Neutrophil (primary cell): ENCODE measurements at regions not wholly inside any gene's neighbourhood (a gene's known extent, or its start where the extent isn't known, plus 50 kb on each side); places are given as distances from the start of the nearest gene placed in this dataset.

Experiments used
- H3K27ac ChIP-seq: fragments of 200-600 bp; sonication (generic); 2 replicates; pipeline ENCODE4 v1.5.1; 2016; ENCODE audit warnings: mild to moderate bottlenecking, moderate library complexity
- H3K27me3 ChIP-seq: fragments of 200-600 bp; sonication (generic); 2 replicates; pipeline ENCODE4 v1.6.0; 2016; ENCODE audit warnings: mild to moderate bottlenecking
- H3K36me3 ChIP-seq: fragments of 200-600 bp; sonication (generic); 2 replicates; pipeline ENCODE4 v1.5.1; 2017
- H3K4me1 ChIP-seq, 2 experiments: fragments of 200-600 bp in 1 of 2; sonication (generic) in 1 of 2; 1 replicate in 1 of 2; 2 replicates in 1 of 2; pipeline versions ENCODE4 v1.5.1 to v1.6.1; 2013 to 2016; ENCODE audit warnings: low read depth in 1 of 2, low read length in 1 of 2, mild to moderate bottlenecking in 1 of 2, moderate library complexity in 1 of 2; ENCODE audit not compliant: control insufficient read depth in 1 of 2, insufficient read depth in 1 of 2
- H3K4me3 ChIP-seq, 2 experiments: fragments of 200-600 bp in 1 of 2; sonication (generic) in 1 of 2; 1 replicate in 1 of 2; 2 replicates in 1 of 2; pipeline ENCODE4 v1.5.1; 2013 to 2016; ENCODE audit warnings: low read depth in 1 of 2, low read length in 1 of 2, mild to moderate bottlenecking in 1 of 2, moderate library complexity in 1 of 2
- H3K9me3 ChIP-seq: fragments of 200-600 bp; sonication (generic); 2 replicates; pipeline ENCODE4 v1.5.1; 2016
- TF ChIP-seq, protein P1 (sequence below): fragments of 200-600 bp; sonication (generic); IDR thresholded peaks from 2 replicates; pipeline ENCODE4 v1.5.1; 2016; ENCODE audit warnings: antibody characterized with exemption

DNA sequence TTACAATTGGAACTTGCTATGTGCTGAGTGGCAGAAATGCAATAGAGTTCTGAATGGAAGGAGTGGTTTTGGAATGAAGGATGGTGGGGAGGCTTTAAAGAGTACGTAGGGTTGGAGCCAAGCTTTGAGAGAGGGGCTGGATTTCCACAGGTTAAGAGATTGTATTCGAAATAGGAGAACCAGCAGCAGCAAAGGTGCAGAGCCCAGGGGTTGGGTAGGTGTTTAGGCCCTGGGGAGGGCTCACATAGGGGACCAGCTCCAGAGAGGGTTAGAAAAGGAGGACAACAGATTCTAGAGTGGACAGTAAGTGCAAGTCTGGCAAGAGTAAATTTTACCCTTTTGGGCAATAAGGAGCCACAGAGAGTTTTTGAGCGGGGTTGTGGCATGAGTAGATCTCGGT is 297.2 kb downstream of the RPS24 start:
- no peak overlapping the region for H3K27ac ChIP-seq
- peaks cover 5% of the 10 kb centered on the region for H3K9me3 ChIP-seq
- no peaks in the 10 kb centered on the region for H3K4me1 ChIP-seq
- no peaks in the 10 kb centered on the region for H3K27me3 ChIP-seq
- H3K4me3 ChIP-seq = no peak overlapping the region
- no peaks in the 10 kb centered on the region for H3K36me3 ChIP-seq
- TF ChIP-seq, protein P1, sequence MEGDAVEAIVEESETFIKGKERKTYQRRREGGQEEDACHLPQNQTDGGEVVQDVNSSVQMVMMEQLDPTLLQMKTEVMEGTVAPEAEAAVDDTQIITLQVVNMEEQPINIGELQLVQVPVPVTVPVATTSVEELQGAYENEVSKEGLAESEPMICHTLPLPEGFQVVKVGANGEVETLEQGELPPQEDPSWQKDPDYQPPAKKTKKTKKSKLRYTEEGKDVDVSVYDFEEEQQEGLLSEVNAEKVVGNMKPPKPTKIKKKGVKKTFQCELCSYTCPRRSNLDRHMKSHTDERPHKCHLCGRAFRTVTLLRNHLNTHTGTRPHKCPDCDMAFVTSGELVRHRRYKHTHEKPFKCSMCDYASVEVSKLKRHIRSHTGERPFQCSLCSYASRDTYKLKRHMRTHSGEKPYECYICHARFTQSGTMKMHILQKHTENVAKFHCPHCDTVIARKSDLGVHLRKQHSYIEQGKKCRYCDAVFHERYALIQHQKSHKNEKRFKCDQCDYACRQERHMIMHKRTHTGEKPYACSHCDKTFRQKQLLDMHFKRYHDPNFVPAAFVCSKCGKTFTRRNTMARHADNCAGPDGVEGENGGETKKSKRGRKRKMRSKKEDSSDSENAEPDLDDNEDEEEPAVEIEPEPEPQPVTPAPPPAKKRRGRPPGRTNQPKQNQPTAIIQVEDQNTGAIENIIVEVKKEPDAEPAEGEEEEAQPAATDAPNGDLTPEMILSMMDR = no peak

DNA sequence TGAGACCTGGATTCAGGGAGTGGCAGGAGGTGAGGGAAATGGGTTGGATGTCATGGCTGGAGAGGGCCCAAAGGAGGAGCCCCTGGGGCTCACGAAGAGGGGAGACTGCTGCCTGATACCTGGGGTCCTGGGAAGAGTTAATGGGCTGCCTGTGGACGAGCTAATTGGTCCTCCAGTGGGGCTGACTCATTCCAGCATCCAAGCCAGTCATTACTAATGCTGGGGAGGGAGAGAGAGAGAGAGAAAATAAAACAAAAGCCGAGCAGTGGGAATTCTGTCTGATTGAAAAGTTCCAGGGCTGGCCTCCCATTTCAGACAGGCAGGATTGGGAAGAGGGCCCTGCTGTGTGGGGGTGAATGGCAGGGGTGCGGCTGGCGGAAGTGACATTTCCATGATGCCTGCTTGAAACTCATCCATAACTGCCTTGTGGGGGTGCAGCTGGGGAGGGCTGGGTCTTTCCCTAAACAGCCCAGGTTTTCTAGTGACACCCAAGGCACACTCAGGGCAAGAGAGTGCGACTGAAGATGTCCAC is 297.8 kb downstream of the RPS24 start:
- H3K9me3 ChIP-seq = peaks cover 5% of the 10 kb centered on the region
- no peaks in the 10 kb centered on the region for H3K4me1 ChIP-seq
- H3K27ac ChIP-seq = no peak overlapping the region
- no peaks in the 10 kb centered on the region for H3K27me3 ChIP-seq
- no peaks in the 10 kb centered on the region for H3K36me3 ChIP-seq
- TF ChIP-seq, protein P1 = no peak
- H3K4me3 ChIP-seq = no peak overlapping the region

DNA sequence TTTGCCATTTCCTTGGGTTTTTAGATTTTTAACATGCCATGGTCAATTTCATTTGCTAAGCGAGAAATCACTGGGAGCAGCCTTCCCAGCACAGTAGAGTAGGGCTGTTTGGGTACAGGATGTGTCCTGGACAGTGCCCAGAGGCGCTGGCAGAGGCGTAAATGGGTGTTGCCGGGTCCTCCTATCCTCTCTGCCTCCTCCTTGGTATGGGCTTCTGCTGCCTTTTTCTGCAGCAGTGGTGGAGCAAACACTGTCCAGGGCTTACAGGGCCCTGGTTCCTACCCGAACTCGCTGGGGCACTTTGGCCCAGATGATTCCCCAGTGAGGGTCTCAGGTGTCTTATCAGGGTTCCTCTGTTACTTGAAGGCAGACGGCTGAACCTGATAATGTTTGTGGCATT is 298.3 kb downstream of the RPS24 start:
- TF ChIP-seq, protein P1 = no peak
- H3K4me3 ChIP-seq = no peak overlapping the region
- no peaks in the 10 kb centered on the region for H3K36me3 ChIP-seq
- H3K27ac ChIP-seq = no peak overlapping the region
- H3K4me1 ChIP-seq = no peaks in the 10 kb centered on the region
- H3K27me3 ChIP-seq = no peaks in the 10 kb centered on the region
- peaks cover 5% of the 10 kb centered on the region for H3K9me3 ChIP-seq

DNA sequence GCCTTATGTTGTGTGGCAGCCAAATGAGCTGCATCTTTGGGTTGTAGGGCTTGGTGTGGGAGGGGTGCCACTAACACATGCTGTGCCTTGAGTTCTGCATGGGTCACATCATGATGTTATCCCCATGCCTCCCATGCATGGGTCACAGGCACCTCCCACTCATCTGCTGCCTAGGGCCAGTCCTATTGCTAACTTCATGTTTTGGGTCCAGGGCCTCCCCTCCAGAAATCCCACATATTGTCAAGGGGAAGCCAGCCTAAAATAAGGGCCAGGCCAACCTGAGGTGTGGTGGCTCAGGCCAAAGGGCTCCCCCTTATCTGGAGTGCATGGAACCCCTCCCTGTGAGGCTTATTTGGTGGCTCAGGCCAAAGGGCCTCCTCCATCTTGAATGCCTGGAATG is 299.0 kb downstream of the RPS24 start:
- Histone ChIP-seq H3K27me3 (no peaks in the 10 kb centered on the region), H3K9me3 (peaks cover under 1% of the 10 kb centered on the region), H3K36me3 (no peaks in the 10 kb centered on the region), H3K27ac (no peak overlapping the region), H3K4me1 (no peaks in the 10 kb centered on the region), H3K4me3 (no peak overlapping the region)
- TF ChIP-seq, protein P1 = no peak

DNA sequence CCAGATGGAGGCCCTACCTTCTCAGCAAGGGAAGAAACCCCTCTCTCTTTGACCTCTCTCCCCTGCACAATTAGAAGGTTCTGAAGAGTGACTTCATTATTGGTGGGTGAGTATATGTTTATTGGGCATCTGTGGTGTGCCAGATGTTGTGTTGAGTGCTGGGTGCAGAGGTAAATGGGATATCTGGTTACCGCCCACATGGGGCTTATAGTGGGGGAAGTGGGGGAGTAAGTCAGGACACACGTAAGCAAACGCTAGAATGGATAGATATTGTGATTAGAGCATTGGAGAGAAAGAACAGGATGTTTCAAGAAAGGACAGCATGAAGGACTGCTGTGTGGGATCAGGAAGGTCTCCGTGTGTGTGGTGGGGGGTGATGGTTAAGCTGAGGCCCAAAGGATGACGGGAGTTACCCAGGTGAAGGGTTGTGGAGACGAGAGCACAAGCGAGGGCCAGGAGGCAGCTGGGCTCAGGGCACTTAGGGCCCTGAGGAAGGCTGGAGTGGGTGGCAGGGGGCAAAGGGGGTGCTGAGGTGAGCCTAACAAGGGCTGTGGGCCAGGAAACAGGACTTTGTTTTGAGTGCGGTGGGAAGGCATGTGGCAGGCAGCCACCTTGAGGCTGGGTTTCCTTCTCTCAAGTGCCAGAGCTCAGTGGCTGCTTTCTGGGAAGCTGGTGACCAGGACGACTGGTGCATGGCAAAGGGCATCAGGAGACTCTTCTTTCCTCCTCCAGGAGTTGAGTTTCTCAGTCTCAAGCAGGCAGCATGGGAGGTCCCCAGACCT is 299.9 kb downstream of the RPS24 start:
- Histone ChIP-seq H3K4me1 (no peaks in the 10 kb centered on the region), H3K9me3 (no peaks in the 10 kb centered on the region), H3K36me3 (no peaks in the 10 kb centered on the region), H3K4me3 (no peak overlapping the region), H3K27ac (no peak overlapping the region), H3K27me3 (no peaks in the 10 kb centered on the region)
- TF ChIP-seq, protein P1 = no peak
